Left lung (tissue), 4 donors: ENCODE measurements at regions not wholly inside any gene's neighbourhood (a gene's known extent, or its start where the extent isn't known, plus 50 kb on each side); places are given as distances from the start of the nearest gene placed in this dataset.
"Not testable (repeated sequence)": the region's sequence is repeated elsewhere in the genome, so short reads cannot be mapped to it uniquely, and the experiment has no call there.

Experiments
- ATAC-seq: fragments of 200-7000 bp; cut with Tn5 transposase; one replicate; pipeline ENCODE4 v1.9.1; 2020; ENCODE audit warnings: moderate library complexity
- DNase-seq, 4 donors: peaks; one replicate each; pipeline ENCODE4 v3.0.0-alpha.2; 2013 to 2020
- H3K27ac ChIP-seq, 2 donors: fragments of 200-600 bp; sonication (generic) in 1 of 2; one replicate each; pipeline versions ENCODE4 v1.5.0 to v1.8.0; 2020 to 2021
- H3K27me3 ChIP-seq, 2 donors: fragments of 200-600 bp; sonication (generic) in 1 of 2; one replicate each; pipeline versions ENCODE4 v1.5.0 to v1.8.0; 2020 to 2021
- H3K36me3 ChIP-seq, 2 donors: fragments of 200-600 bp; sonication (generic) in 1 of 2; one replicate each; pipeline versions ENCODE4 v1.5.0 to v1.8.0; 2020 to 2021
- H3K4me1 ChIP-seq, 2 donors: fragments of 200-600 bp; one replicate each; pipeline ENCODE4 v1.8.0; 2021
- H3K4me3 ChIP-seq, 2 donors: fragments of 200-600 bp; sonication (generic) in 1 of 2; one replicate each; pipeline versions ENCODE4 v1.5.0 to v1.8.0; 2020 to 2021; ENCODE audit warnings: mild to moderate bottlenecking in 1 of 2
- H3K9me3 ChIP-seq, 2 donors: fragments of 200-600 bp; sonication (generic) in 1 of 2; one replicate each; pipeline versions ENCODE4 v1.5.0 to v1.8.0; 2020 to 2021
- CTCF ChIP-seq, 2 donors: fragments of 200-600 bp; sonication (generic) in 1 of 2; IDR thresholded peaks; one replicate each; pipeline versions ENCODE4 v1.5.0 to v1.8.0; 2021; ENCODE audit warnings: antibody characterized with exemption in 2 of 2
- intact Hi-C, 2 donors: fragments of 100-400 bp; cut with DNase I; formaldehyde crosslinking; loops; one replicate each; pipeline versions ENCODE4 v1.11.2 to v1.14.2; 2022
- donor health status: DM: no; HTN: yes; CAD: no.
- donor health status: DM: no; HTN: no; CAD: no.

GRCh38 chr9:102507044-102507687 lies 488.0 kb upstream of the CYLC2 start:
- Histone ChIP-seq H3K27ac (no peak overlapping the region), H3K27me3 (no peaks in the 10 kb centered on the region), H3K4me3 (no peak overlapping the region), H3K4me1 (no peaks in the 10 kb centered on the region), H3K36me3 (no peaks in the 10 kb centered on the region), H3K9me3 (peaks cover 0 to 4% of the 10 kb centered on the region in 2 donors)
- intact Hi-C loops: no loop called here
- no peak for TF ChIP-seq CTCF (IDR thresholded peaks at IDR 0.05)
- no peak for ATAC-seq
- DNase-seq: no peak

DNA sequence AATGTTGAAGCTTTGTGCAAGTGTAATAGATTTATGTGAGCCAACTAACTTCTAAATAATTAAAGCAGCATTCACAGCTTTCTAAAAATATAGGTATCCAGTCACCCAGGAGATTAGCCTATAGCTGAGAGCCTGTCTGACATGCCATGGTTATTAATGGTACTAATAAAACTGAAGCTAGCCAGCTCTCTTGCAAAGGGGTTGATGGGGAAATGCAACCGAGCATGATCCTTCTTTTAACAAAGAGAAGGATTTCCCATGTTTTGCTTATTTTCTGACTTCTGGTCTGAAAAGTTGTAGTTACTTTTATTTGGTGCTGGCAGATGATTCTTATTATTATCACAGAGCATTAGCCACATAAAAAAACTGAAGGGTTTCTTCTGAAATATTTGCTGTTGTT lies 488.7 kb upstream of the CYLC2 start:
- intact Hi-C loops: no loop called here
- ATAC-seq: no peak
- no peak overlapping the region for H3K4me3 ChIP-seq
- no peaks in the 10 kb centered on the region for H3K27me3 ChIP-seq
- H3K4me1 ChIP-seq: no peaks in the 10 kb centered on the region
- H3K9me3 ChIP-seq: peaks cover 0 to 4% of the 10 kb centered on the region in 2 donors
- no peak overlapping the region for H3K27ac ChIP-seq
- TF ChIP-seq CTCF (IDR thresholded peaks at IDR 0.05): no peak
- no peaks in the 10 kb centered on the region for H3K36me3 ChIP-seq
- no peak for DNase-seq

- H3K27ac ChIP-seq: no peak overlapping the region
- H3K27me3 ChIP-seq: no peaks in the 10 kb centered on the region
- peaks cover 0 to 13% of the 10 kb centered on the region in 2 donors for H3K9me3 ChIP-seq
- intact Hi-C loops: no loop called here
- DNase-seq: no peak
- H3K4me3 ChIP-seq: no peak overlapping the region
- ATAC-seq: no peak
- H3K36me3 ChIP-seq: no peaks in the 10 kb centered on the region
- no peaks in the 10 kb centered on the region for H3K4me1 ChIP-seq
- no peak for TF ChIP-seq CTCF (IDR thresholded peaks at IDR 0.05)
These were observed 495.7 kb upstream of the CYLC2 start for GRCh38 chr9:102499468-102499867.

- DNase-seq (peak in 1 of 4 donors; percentile 31), ATAC-seq (no peak)
- no peak for TF ChIP-seq CTCF (IDR thresholded peaks at IDR 0.05)
- no peak overlapping the region for H3K27ac ChIP-seq
- H3K27me3 ChIP-seq: no peaks in the 10 kb centered on the region
- H3K4me1 ChIP-seq: no peaks in the 10 kb centered on the region
- H3K4me3 ChIP-seq: no peak overlapping the region
- intact Hi-C loops: no loop called here
- peaks cover 0 to 12% of the 10 kb centered on the region in 2 donors for H3K9me3 ChIP-seq
- H3K36me3 ChIP-seq: no peaks in the 10 kb centered on the region
These were observed 497.4 kb upstream of the CYLC2 start for GRCh38 chr9:102497709-102498108.

- H3K27me3 ChIP-seq, intact Hi-C loops, H3K36me3 ChIP-seq, H3K27ac ChIP-seq, H3K4me1 ChIP-seq, H3K4me3 ChIP-seq, H3K9me3 ChIP-seq, ATAC-seq: not testable (repeated sequence)
- DNase-seq: peak in 1 of 4 donors; percentile 54
These were observed 508.2 kb upstream of the CYLC2 start for GRCh38 chr9:102486976-102487375.

DNA sequence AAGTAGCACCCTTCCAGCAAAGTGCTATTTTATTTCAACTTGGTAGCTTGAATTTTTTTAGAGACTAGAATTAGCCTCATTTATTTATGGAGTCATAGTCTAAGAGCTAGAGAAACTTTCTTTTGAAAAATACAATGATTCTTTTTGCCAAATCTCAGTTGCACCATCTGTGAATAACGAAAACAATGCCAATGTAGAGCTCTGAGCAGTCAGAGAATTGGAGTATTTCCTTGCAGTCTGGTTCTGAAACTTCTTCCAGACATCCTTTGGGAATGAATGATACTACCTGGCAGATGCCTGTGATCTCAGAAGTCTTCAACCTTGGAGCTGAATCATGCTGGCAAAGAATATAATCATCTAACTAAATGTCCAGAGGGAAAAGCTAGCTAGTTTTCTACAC lies 511.5 kb upstream of the CYLC2 start:
- intact Hi-C loops: no loop called here
- no peaks in the 10 kb centered on the region for H3K9me3 ChIP-seq
- H3K27me3 ChIP-seq: no peaks in the 10 kb centered on the region
- H3K27ac ChIP-seq: no peak overlapping the region
- no peak for ATAC-seq
- no peaks in the 10 kb centered on the region for H3K4me1 ChIP-seq
- H3K36me3 ChIP-seq: no peaks in the 10 kb centered on the region
- no peak for DNase-seq
- no peak for TF ChIP-seq CTCF (IDR thresholded peaks at IDR 0.05)
- H3K4me3 ChIP-seq: no peak overlapping the region
